Pancreas (tissue), 10 donors: ENCODE measurements at regions not wholly inside any gene's neighbourhood (a gene's known extent, or its start where the extent isn't known, plus 50 kb on each side); places are given as distances from the start of the nearest gene placed in this dataset.

Experiments used
- ATAC-seq, 4 donors: fragments of 200-7000 bp; cut with Tn5 transposase; one replicate each; pipeline versions ENCODE4 v1.8.0 to v1.9.1; 2020; ENCODE audit warnings: mild to moderate bottlenecking in 4 of 4, moderate library complexity in 4 of 4
- DNase-seq, 6 donors: peaks; one replicate each; pipeline ENCODE4 v3.0.0-alpha.2; 2020
- FAIRE-seq: peaks from 2 replicates; lab custom pipeline; 2012; peaks lifted over from hg19 to GRCh38; lab: Jason Lieb, UNC
- H3K27ac ChIP-seq, 4 donors: fragments of 200-600 bp; sonication (generic); 1 replicate in 3 of 4; 2 replicates in 1 of 4; pipeline versions ENCODE4 v1.5.0 to v1.8.0; 2020
- H3K27me3 ChIP-seq, 4 donors: fragments of 200-600 bp; one replicate each; pipeline ENCODE4 v1.8.0; 2021
- H3K36me3 ChIP-seq, 3 donors: fragments of 200-600 bp; sonication (generic) in 1 of 3; one replicate each; pipeline versions ENCODE4 v1.5.0 to v1.8.0; 2020 to 2021
- H3K4me1 ChIP-seq, 3 donors: fragments of 200-600 bp; one replicate each; pipeline ENCODE4 v1.8.0; 2021
- H3K4me3 ChIP-seq, 4 donors: fragments of 200-600 bp; sonication (generic) in 2 of 4; one replicate each; pipeline versions ENCODE4 v1.5.0 to v1.8.0; 2020 to 2021
- H3K9me3 ChIP-seq, 4 donors: fragments of 200-600 bp; one replicate each; pipeline ENCODE4 v1.8.0; 2021
- CTCF ChIP-seq, 4 donors: fragments of 200-600 bp; sonication (generic) in 3 of 4; IDR thresholded peaks; one replicate each; pipeline versions ENCODE4 v1.5.0 to v1.8.0; 2021; ENCODE audit warnings: antibody characterized with exemption in 4 of 4
- WGBS, 2 donors: extraction: QIAGEN DNeasy Blood & Tissue Kit; methylation state at CpG; one replicate each; pipeline ENCODE4 v1.1.7; 2013; 5-methylcytosine and 5-hydroxymethylcytosine counted together
- intact Hi-C, 3 donors: fragments of 100-400 bp; cut with DNase I; formaldehyde crosslinking; loops; one replicate each; pipeline versions ENCODE4 v1.11.1 to v1.14.2; 2022
- donor health status: healthy with polysubstance abuse.
- donor health status: DM: no; HTN: no; CAD: no; lungs with moderate emphysema.
- donor health status: DM: no; HTN: no; CAD: no.
- donor health status: control.
- donor health status: control.
- donor health status: Bipolar disorder and iron deficiency.
- donor health status: DM: yes; HTN: yes; CAD: no.
- donor health status: DM: no; HTN: no; CAD: no.
- donor health status: DM: no; HTN: no; CAD: no.
- donor health status: DM: yes; HTN: yes; CAD: no.

GRCh38 chr1:76744989-76745388 lies 122.3 kb upstream of the ST6GALNAC5 start:
- H3K4me1 ChIP-seq: no peaks in the 10 kb centered on the region
- no peak overlapping the region for H3K27ac ChIP-seq
- no peaks in the 10 kb centered on the region for H3K27me3 ChIP-seq
- H3K36me3 ChIP-seq: no peaks in the 10 kb centered on the region
- TF ChIP-seq CTCF (IDR thresholded peaks at IDR 0.05): no peak
- no peak for DNase-seq
- no peak for ATAC-seq
- 63 to 83% methylated on average over 1 of the region's 1 CpG for WGBS, 2 donors
- no peak for FAIRE-seq
- intact Hi-C loops: no loop called here
- H3K4me3 ChIP-seq: no peak overlapping the region
- no peaks in the 10 kb centered on the region for H3K9me3 ChIP-seq

- H3K27me3 ChIP-seq: no peaks in the 10 kb centered on the region
- no peaks in the 10 kb centered on the region for H3K9me3 ChIP-seq
- WGBS, 2 donors: 38 to 65% methylated on average over 1 to 2 of the region's 2 CpGs
- TF ChIP-seq CTCF (IDR thresholded peaks at IDR 0.05): no peak
- FAIRE-seq: no peak
- no peak overlapping the region for H3K27ac ChIP-seq
- H3K4me1 ChIP-seq: no peaks in the 10 kb centered on the region
- no peak for ATAC-seq
- intact Hi-C loops: no loop called here
- no peaks in the 10 kb centered on the region for H3K36me3 ChIP-seq
- no peak for DNase-seq
- H3K4me3 ChIP-seq: no peak overlapping the region
These were observed 121.1 kb upstream of the ST6GALNAC5 start for GRCh38 chr1:76746206-76746605.

GRCh38 chr1:76754730-76755129 lies 112.5 kb upstream of the ST6GALNAC5 start:
- H3K4me3 ChIP-seq: no peak overlapping the region
- H3K27ac ChIP-seq: no peak overlapping the region
- H3K27me3 ChIP-seq: no peaks in the 10 kb centered on the region
- 83 to 84% methylated on average over 1 of the region's 1 CpG for WGBS, 2 donors
- ATAC-seq: no peak
- no peaks in the 10 kb centered on the region for H3K36me3 ChIP-seq
- no peak for DNase-seq
- no peak for FAIRE-seq
- intact Hi-C loops: no loop called here
- no peaks in the 10 kb centered on the region for H3K4me1 ChIP-seq
- H3K9me3 ChIP-seq: no peaks in the 10 kb centered on the region
- TF ChIP-seq CTCF (IDR thresholded peaks at IDR 0.05): no peak

- DNase-seq (no peak), FAIRE-seq (no peak), ATAC-seq (no peak)
- 65 to 84% methylated on average over 5 of the region's 5 CpGs for WGBS, 2 donors
- H3K4me1 ChIP-seq: no peaks in the 10 kb centered on the region
- no peak overlapping the region for H3K27ac ChIP-seq
- no peaks in the 10 kb centered on the region for H3K36me3 ChIP-seq
- intact Hi-C loops: no loop called here
- no peak overlapping the region for H3K4me3 ChIP-seq
- no peak for TF ChIP-seq CTCF (IDR thresholded peaks at IDR 0.05)
- no peaks in the 10 kb centered on the region for H3K9me3 ChIP-seq
- H3K27me3 ChIP-seq: no peaks in the 10 kb centered on the region
These were observed 108.0 kb upstream of the ST6GALNAC5 start for GRCh38 chr1:76759171-76759860.

DNA sequence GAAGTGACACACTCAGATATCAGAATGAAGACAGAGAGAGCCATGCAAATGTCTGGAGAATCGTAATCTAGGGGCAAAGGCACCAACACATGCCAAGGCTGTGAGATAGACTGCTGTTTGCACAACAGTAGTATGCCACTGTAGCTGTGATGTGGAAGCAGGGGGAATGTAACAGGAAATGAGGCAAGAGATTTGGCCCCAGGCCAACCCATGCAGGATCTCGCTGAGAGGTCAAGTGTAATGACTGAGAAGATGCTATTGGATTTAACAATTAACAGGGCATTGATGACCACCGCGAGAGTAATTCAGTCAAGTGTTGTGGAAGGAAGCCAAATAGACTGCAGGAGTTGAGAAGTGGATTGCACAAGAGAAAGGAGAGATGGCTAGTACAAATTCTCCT lies 107.3 kb upstream of the ST6GALNAC5 start:
- Histone ChIP-seq H3K4me1 (no peaks in the 10 kb centered on the region), H3K4me3 (no peak overlapping the region), H3K9me3 (no peaks in the 10 kb centered on the region), H3K27me3 (no peaks in the 10 kb centered on the region), H3K36me3 (no peaks in the 10 kb centered on the region), H3K27ac (no peak overlapping the region)
- TF ChIP-seq CTCF (IDR thresholded peaks at IDR 0.05): no peak
- 39 to 50% methylated on average over 4 of the region's 4 CpGs for WGBS, 2 donors
- ATAC-seq (peak in 2 of 4 donors; percentile 25 to 29), DNase-seq (no peak), FAIRE-seq (no peak)
- intact Hi-C loops: no loop called here
